B cell (primary cell): ENCODE measurements at regions not wholly inside any gene's neighbourhood (a gene's known extent, or its start where the extent isn't known, plus 50 kb on each side); places are given as distances from the start of the nearest gene placed in this dataset.

Source experiments
- ATAC-seq: fragments of 200-7000 bp; cut with Tn5 transposase; one replicate; pipeline ENCODE4 v1.10.0; 2021; ENCODE audit warnings: low read depth, mild to moderate bottlenecking, moderate number of reproducible peaks, moderate library complexity
- CTCF ChIA-PET: fragments of 350-600 bp; sonication (Branson Sonifier 250); formaldehyde crosslinking; loops from one replicate; lab custom pipeline; 2021; ENCODE audit warnings: antibody characterized with exemption, inconsistent platforms; lab: Charles Lee
- POLR2A ChIA-PET: fragments of 350-600 bp; sonication (Branson Sonifier 250); formaldehyde crosslinking; loops from one replicate; lab custom pipeline; 2021; ENCODE audit warnings: antibody characterized with exemption; lab: Charles Lee
- DNase-seq: peaks from one replicate; pipeline ENCODE4 v3.0.0; 2013
- H2AFZ ChIP-seq: 2 replicates; pipeline ENCODE4 v1.6.1; 2012; ENCODE audit warnings: mild to moderate bottlenecking, low read depth, low read length; ENCODE audit not compliant: insufficient read depth, poor library complexity, severe bottlenecking
- H3K27ac ChIP-seq, 2 donors: 1 replicate in 1 of 2; 2 replicates in 1 of 2; pipeline ENCODE4 v1.5.1; 2012 to 2013; ENCODE audit warnings: low read length in 2 of 2, mild to moderate bottlenecking in 2 of 2, moderate library complexity in 1 of 2
- H3K27me3 ChIP-seq, 4 experiments: fragments of 200-600 bp in 1 of 4; sonication (generic) in 1 of 4; replicated peaks in 1 of 4; 1 replicate in 2 of 4; 2 replicates in 2 of 4; pipeline versions ENCODE4 v1.6.1 to v1.7.0; 2013 to 2016; ENCODE audit warnings: low read length in 3 of 4, mild to moderate bottlenecking in 2 of 4, mixed read lengths in 1 of 4, moderate library complexity in 1 of 4; ENCODE audit not compliant: insufficient read depth in 4 of 4, control insufficient read depth in 3 of 4; ENCODE audit errors: control extremely low read depth in 1 of 4
- H3K36me3 ChIP-seq, 2 experiments: replicated peaks in 1 of 2; 1 replicate in 1 of 2; 2 replicates in 1 of 2; pipeline versions ENCODE4 v1.6.1 to v1.7.1; 2013; ENCODE audit warnings: low read length in 1 of 2; ENCODE audit not compliant: insufficient read depth in 2 of 2, control insufficient read depth in 1 of 2; ENCODE audit errors: control extremely low read depth in 1 of 2, extremely low read depth in 1 of 2
- H3K4me1 ChIP-seq, 2 donors: fragments of 200-600 bp in 1 of 2; sonication (generic) in 1 of 2; 1 replicate in 1 of 2; 2 replicates in 1 of 2; pipeline versions ENCODE4 v1.5.1 to v1.6.1; 2013 to 2017; ENCODE audit warnings: low read length in 2 of 2; ENCODE audit not compliant: control insufficient read depth in 2 of 2, insufficient read depth in 2 of 2
- H3K4me2 ChIP-seq: replicated peaks from 2 replicates; pipeline ENCODE3; 2012; ENCODE audit warnings: mild to moderate bottlenecking, low read depth, low read length; ENCODE audit not compliant: poor library complexity, severe bottlenecking
- H3K4me3 ChIP-seq, 5 experiments: fragments of 200-600 bp in 1 of 5; sonication (generic) in 1 of 5; 1 replicate in 3 of 5; 2 replicates in 2 of 5; pipeline versions ENCODE4 v1.5.1 to v1.7.0; 2011 to 2016; ENCODE audit warnings: low read length in 4 of 5, mild to moderate bottlenecking in 4 of 5, low read depth in 2 of 5, control low read depth in 1 of 5, moderate library complexity in 1 of 5; ENCODE audit not compliant: insufficient read depth in 1 of 5; ENCODE audit errors: control extremely low read depth in 1 of 5, extremely low read depth in 1 of 5
- H3K79me2 ChIP-seq: fragments of 200-600 bp; sonication (generic); one replicate; pipeline ENCODE4 v1.6.0; 2016; ENCODE audit warnings: low read length; ENCODE audit not compliant: control insufficient read depth, insufficient read depth
- H3K9ac ChIP-seq: fragments of 200-600 bp; sonication (generic); 2 replicates; pipeline ENCODE4 v1.6.1; 2017; ENCODE audit warnings: mild to moderate bottlenecking, low read length, moderate library complexity
- H3K9me3 ChIP-seq, 3 donors: one replicate each; pipeline versions ENCODE4 v1.6.1 to v1.7.1; 2013; ENCODE audit warnings: low read length in 2 of 3; ENCODE audit not compliant: control insufficient read depth in 2 of 3, insufficient read depth in 1 of 3; ENCODE audit errors: control extremely low read depth in 1 of 3
- H4K20me1 ChIP-seq: 2 replicates; pipeline ENCODE4 v1.6.0; 2012; ENCODE audit warnings: mild to moderate bottlenecking, low read length; ENCODE audit not compliant: insufficient read depth, control insufficient read depth, poor library complexity, severe bottlenecking
- H3K27ac Mint-ChIP-seq: one replicate; pipeline ENCODE4 v1.8.0; 2021; ENCODE audit warnings: mixed read lengths
- H3K27me3 Mint-ChIP-seq: one replicate; pipeline ENCODE4 v1.8.0; 2021; ENCODE audit warnings: mixed read lengths
- H3K4me1 Mint-ChIP-seq: one replicate; pipeline ENCODE4 v1.8.0; 2021; ENCODE audit warnings: mixed read lengths
- H3K4me3 Mint-ChIP-seq: one replicate; pipeline ENCODE4 v1.8.0; 2021; ENCODE audit warnings: mixed read lengths
- H3K9me3 Mint-ChIP-seq: one replicate; pipeline ENCODE4 v1.8.0; 2022; ENCODE audit warnings: mixed read lengths; ENCODE audit not compliant: insufficient read depth
- CTCF ChIP-seq: fragments of 200-600 bp; IDR thresholded peaks from one replicate; pipeline ENCODE4 v1.8.0; 2022; ENCODE audit warnings: antibody characterized with exemption, mild to moderate bottlenecking
- EZH2 ChIP-seq: IDR thresholded peaks from 2 replicates; pipeline ENCODE4 v1.6.1; 2012; ENCODE audit warnings: borderline replicate concordance, low read depth, mild to moderate bottlenecking, moderate library complexity, low read length; ENCODE audit not compliant: insufficient read depth, poor library complexity, severe bottlenecking
- WGBS: methylation state at CpG from one replicate; pipeline ENCODE4 v1.1.5; 2013; ENCODE audit warnings: missing lambda C conversion rate; ENCODE audit not compliant: insufficient coverage; 5-methylcytosine and 5-hydroxymethylcytosine counted together
- intact Hi-C: fragments of 100-400 bp; cut with micrococcal nuclease; formaldehyde crosslinking; loops from one replicate; pipeline ENCODE4 v1.10.0; 2022

GRCh38 chr13:109941951-109942350 is 155.6 kb upstream of the IRS2 start:
- Mint-ChIP-seq H3K4me3 (no peak overlapping the region), H3K27me3 (no peaks in the 10 kb centered on the region), H3K4me1 (no peaks in the 10 kb centered on the region), H3K27ac (no peak overlapping the region), H3K9me3 (no peaks in the 10 kb centered on the region)
- POLR2A ChIA-PET = no interaction called here
- no peaks in the 10 kb centered on the region for H3K79me2 ChIP-seq
- no CpG with 5 or more reads among the region's 7 CpGs for WGBS
- DNase-seq (no peak), ATAC-seq (no peak)
- no peaks in the 10 kb centered on the region for H3K36me3 ChIP-seq
- no peak overlapping the region for H3K9ac ChIP-seq
- H4K20me1 ChIP-seq = no peaks in the 10 kb centered on the region
- TF ChIP-seq EZH2 (no peak), CTCF (no peak)
- H3K27ac ChIP-seq = no peak overlapping the region
- H3K27me3 ChIP-seq = no peaks in the 10 kb centered on the region
- no peak overlapping the region for H3K4me3 ChIP-seq
- intact Hi-C loops = no loop called here
- CTCF ChIA-PET = no interaction called here
- peaks cover 0 to 5% (median 0%) of the 10 kb centered on the region in 3 donors for H3K9me3 ChIP-seq
- no peaks in the 10 kb centered on the region for H3K4me1 ChIP-seq
- no peak overlapping the region for H2AFZ ChIP-seq
- H3K4me2 ChIP-seq = no peak overlapping the region

GRCh38 chr13:109941221-109941620 is 154.8 kb upstream of the IRS2 start:
- H3K9me3 Mint-ChIP-seq = no peaks in the 10 kb centered on the region
- Histone ChIP-seq H3K79me2 (no peaks in the 10 kb centered on the region), H4K20me1 (no peaks in the 10 kb centered on the region), H3K36me3 (no peaks in the 10 kb centered on the region), H3K4me3 (no peak overlapping the region), H3K9me3 (peaks cover 0 to 5% (median 0%) of the 10 kb centered on the region in 3 donors), H3K9ac (no peak overlapping the region), H3K4me1 (no peaks in the 10 kb centered on the region), H3K27ac (no peak overlapping the region), H2AFZ (no peak overlapping the region), H3K27me3 (no peaks in the 10 kb centered on the region), H3K4me2 (no peak overlapping the region)
- no peak overlapping the region for H3K4me3 Mint-ChIP-seq
- no peaks in the 10 kb centered on the region for H3K4me1 Mint-ChIP-seq
- intact Hi-C loops = no loop called here
- ATAC-seq (no peak), DNase-seq (no peak)
- ChIA-PET CTCF (no interaction called here), POLR2A (no interaction called here)
- H3K27me3 Mint-ChIP-seq = no peaks in the 10 kb centered on the region
- H3K27ac Mint-ChIP-seq = no peak overlapping the region
- TF ChIP-seq EZH2 (no peak), CTCF (no peak)
- WGBS = 73% methylated on average over 2 of the region's 2 CpGs
